ENCODE measurements at regions not wholly inside any gene's neighbourhood (a gene's known extent, or its start where the extent isn't known, plus 50 kb on each side); places are given as distances from the start of the nearest gene placed in this dataset.

GRCh38 chr11:123306531-123306930 is 111.5 kb upstream of the CLMP start (continued):
- TF ChIP-seq NANOG (IDR thresholded peaks at IDR 0.05; ENCODE audit: borderline replicate concordance) = no peak
- no peak for TF ChIP-seq ZNF114 (CRISPR knock-in tag; IDR thresholded peaks at IDR 0.05)
- no peak for TF ChIP-seq REST (IDR thresholded peaks at IDR 0.05; ENCODE audit: unreplicated experiment)
- TF ChIP-seq ZNF331 (CRISPR knock-in tag; IDR thresholded peaks at IDR 0.05; ENCODE audit: low read depth) = no peak
- TF ChIP-seq CREB1 (CRISPR knock-in tag; IDR thresholded peaks at IDR 0.05; ENCODE audit: low read depth) = no peak
- no peak for TF ChIP-seq JUNB (IDR thresholded peaks at IDR 0.05; ENCODE audit: unreplicated experiment)

DNA sequence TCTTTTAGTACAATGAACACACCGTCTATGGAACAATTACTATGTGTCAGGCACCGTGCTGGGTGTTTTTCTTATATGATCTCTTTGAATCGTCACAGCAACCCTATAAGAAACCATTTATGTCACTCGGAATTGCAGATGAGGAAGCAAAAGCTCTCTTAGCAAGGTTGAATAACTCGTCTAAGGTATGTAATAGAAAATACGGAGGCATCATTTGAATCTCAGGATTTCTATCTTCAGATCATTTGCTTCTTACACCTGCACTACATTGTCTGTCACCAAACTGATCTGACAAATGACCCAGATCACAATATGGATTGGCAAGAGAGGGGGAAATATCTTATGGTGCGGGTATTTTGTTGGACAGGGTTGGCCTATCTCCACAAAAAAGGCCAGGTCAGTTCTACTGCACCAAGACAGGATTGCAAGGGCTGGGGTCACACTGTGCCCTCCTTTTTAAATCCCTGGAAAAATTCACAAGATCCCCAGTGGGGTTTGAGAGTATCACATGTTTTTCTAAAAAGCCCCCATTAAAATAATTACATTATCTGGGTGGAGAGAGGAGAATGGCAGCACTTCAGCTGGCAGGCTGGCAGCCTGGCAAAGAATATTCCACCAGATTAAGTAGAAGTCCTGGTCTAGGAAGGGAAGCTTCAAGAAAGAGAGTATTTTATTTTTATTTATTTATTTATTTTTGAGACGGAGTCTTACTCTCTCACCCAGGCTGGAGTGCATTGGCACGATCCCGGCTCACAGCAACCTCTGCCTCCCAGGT is 110.7 kb upstream of the CLMP start:
- Mint-ChIP-seq H3K4me3 (no peak overlapping the region), H3K9me3 (no peaks in the 10 kb centered on the region), H3K36me3 (ENCODE audit: low read depth) (no peaks in the 10 kb centered on the region), H3K4me1 (peaks cover 40% of the 10 kb centered on the region), H3K27me3 (ENCODE audit: insufficient read depth, low read depth, poor library complexity) (peaks cover 21% of the 10 kb centered on the region), H3K27ac (no peak overlapping the region)
- H3K27me3 ChIP-seq (ENCODE audit: insufficient read depth) = peaks cover 23% of the 10 kb centered on the region
- no peaks in the 10 kb centered on the region for H3K79me2 ChIP-seq (replicated peaks; ENCODE audit: insufficient read depth)
- H3K27ac ChIP-seq (ENCODE audit: low read depth) = no peak overlapping the region
- H3K4me1 ChIP-seq (ENCODE audit: insufficient read depth) = peaks cover 26% of the 10 kb centered on the region
- H4K20me1 ChIP-seq (replicated peaks; ENCODE audit: insufficient read depth) = no peaks in the 10 kb centered on the region
- no peak overlapping the region for H3K4me3 ChIP-seq
- no peak overlapping the region for H3K4me2 ChIP-seq
- peaks cover 4% of the 10 kb centered on the region; the same call in 1 of the 2 replicates for H3F3A ChIP-seq (replicated peaks; ENCODE audit: low read depth)
- ATAC-seq = no peak
- TF ChIP-seq ZNF462 (CRISPR knock-in tag; IDR thresholded peaks at IDR 0.05) = no peak
- TF ChIP-seq ETS1 (IDR thresholded peaks at IDR 0.05) = no peak
- no peak for TF ChIP-seq REST (IDR thresholded peaks at IDR 0.05; ENCODE audit: unreplicated experiment)
- no peaks in the 10 kb centered on the region for H3K36me3 ChIP-seq (ENCODE audit: insufficient read depth)
- H2AFZ ChIP-seq = peak overlapping the region; percentile 95
- no peak for DNase-seq (ENCODE audit: low spot score)
- H3K9me2 ChIP-seq (ENCODE audit: insufficient read depth) = no peaks in the 10 kb centered on the region
